Lung microvascular endothelial cell (primary cell): ENCODE measurements at regions not wholly inside any gene's neighbourhood (a gene's known extent, or its start where the extent isn't known, plus 50 kb on each side); places are given as distances from the start of the nearest gene placed in this dataset.
"Not testable (repeated sequence)": the region's sequence is repeated elsewhere in the genome, so short reads cannot be mapped to it uniquely, and the experiment has no call there.

Experiments
- DNase-seq, 2 donors: peaks; one replicate each; pipeline versions ENCODE4 v3.0.0 to v3.0.0-alpha.2; 2010; ENCODE audit warnings: low read depth in 2 of 2

GRCh38 chr14:30260833-30261607 is 297.9 kb upstream of the G2E3 start:
- DNase-seq: no peak

DNA sequence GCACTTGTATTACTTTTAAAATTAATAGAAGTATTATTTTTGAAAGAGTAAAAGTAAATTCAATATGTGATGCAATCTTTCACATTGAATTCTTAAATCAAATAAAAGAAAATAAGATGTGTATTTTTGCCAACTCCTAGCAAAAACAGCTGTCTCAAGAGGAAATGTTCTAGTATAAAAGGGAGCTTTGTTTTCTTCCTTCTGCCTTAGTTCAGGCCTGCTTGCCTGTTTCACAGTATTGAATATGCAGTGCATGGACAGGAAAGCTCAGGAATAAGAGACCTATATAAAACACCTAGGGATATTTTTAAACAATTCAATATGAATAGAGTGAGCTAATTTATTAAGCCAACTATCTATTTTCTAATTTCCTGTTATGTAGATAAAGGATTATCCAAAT is 294.8 kb upstream of the G2E3 start:
- no peak for DNase-seq

GRCh38 chr14:30266290-30266689 is 292.7 kb upstream of the G2E3 start:
- no peak for DNase-seq

GRCh38 chr14:30267141-30267540 is 291.8 kb upstream of the G2E3 start:
- DNase-seq: peak in 1 of 2 donors; percentile 69

GRCh38 chr14:30270200-30271161 is 288.5 kb upstream of the G2E3 start:
- peak; percentile 79 to 89 for DNase-seq

- no peak for DNase-seq
Observed at GRCh38 chr14:30271811-30272323, 287.1 kb upstream of the G2E3 start.

GRCh38 chr14:30272848-30273832 is 285.8 kb upstream of the G2E3 start:
- DNase-seq: no peak

DNA sequence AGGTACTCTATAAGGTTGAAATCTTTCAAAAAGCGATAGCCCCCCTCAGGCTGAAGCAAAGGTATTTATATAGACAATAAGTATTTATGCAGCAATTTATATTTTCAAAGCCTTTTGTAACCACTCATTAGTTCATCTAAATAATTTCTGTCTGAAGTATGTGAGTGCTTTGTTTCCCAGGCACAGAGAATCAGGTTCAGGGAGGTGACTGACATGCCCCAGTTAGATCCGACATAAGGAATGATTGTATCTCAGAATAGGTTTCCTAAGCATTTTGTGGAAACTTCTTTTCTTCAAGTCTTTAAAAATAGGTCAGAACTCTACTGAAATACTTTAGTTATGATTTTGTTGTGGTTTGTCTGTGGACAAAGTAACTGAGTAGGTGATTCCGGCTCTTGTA is 283.4 kb upstream of the G2E3 start:
- no peak for DNase-seq

DNA sequence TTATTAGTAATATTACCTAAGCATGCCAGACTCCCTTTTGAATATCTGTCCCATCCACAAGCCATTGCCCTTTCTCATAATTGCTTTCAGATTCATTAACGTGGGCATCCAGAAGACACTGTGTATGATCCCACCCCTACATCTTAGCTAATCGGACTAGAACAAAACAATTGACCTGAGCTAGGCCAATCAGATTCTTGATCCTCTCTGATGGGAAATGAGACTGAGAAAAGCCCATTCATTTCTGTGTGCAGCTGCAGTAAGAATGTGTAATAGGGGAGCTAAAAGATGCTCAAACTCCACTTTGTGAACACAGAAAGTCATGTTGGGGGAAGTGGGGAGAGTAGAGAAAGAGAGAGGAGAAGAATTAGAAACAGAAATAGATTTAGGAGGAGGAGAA is 281.7 kb upstream of the G2E3 start:
- DNase-seq: no peak

DNA sequence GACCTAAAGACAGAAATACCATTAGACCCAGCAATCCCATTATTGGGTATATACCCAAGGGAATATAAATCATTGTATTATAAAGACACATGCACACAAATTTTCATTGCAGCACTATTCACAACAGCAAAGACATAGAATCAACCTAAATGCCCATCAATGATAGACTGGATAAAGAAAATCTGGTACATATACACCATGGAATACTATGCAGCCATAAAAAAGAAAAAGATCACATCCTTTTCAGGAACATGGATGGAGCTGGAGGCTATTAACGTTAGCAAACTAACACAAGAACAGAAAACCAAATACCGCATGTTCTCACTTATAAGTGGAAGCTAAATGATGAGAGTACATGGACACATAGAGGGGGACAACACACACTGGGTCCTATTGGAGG is 280.1 kb upstream of the G2E3 start:
- not testable (repeated sequence) for DNase-seq

- DNase-seq: peak; percentile 5 to 61
Observed at GRCh38 chr14:30283822-30284446, 275.0 kb upstream of the G2E3 start.

DNA sequence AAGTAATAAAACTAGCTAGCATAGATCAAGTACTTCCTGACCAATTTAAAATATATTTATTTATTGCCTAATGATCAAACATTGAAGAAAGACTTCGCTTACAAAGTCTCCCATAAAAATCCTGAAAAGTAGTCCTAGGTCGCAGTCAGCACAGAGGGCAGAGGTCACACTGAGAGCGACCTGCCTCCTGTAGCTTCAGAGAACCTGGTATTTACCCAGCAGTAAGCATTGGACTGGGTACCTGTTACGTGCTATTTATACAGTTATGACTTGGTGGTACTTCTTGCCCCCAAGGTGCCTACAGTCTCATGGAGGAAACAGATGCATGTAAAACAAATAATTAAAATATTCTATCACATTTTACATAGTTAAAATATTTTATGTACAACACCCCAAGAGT is 274.1 kb upstream of the G2E3 start:
- DNase-seq: no peak

DNA sequence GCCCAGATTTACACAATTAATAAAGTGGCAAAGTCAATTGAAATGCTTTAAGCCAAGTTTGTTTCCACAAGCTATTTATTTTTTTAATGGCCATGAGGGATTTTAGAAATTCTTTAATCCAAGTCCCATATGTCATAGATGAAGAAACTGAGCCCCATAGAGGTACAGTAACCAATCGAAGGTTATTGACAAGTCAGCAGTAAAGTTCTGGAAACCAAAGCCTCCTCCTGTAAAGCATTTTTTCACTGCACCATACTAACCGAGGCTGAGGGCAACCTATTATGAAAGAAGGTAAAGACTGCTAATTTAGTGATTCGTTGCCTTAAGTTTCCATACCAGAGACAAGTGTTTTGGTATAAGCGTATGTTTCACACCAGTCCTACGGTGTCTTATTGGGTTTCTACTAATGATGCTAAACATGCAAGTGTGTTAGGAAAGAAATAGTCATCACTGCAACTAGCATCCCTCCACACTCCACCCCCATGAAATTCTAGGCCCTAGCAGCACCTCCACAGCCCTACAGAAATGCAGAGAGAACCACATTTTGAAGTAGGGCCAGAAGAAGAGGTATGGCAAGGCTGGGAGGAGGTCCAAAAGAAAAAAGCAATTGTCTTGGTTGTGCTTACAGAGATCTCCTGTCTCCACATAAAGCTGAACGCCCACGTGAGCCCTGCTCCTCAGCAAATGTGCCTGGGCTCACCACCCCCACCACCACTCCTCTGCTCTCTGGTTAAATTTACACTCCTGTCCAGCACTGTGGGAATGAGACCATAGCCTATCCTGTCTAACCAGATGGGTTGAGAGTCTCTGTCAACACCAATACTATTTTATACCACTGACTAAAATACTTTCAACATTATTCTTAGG is 271.1 kb upstream of the G2E3 start:
- no peak for DNase-seq

GRCh38 chr14:30290001-30290400 is 269.0 kb upstream of the G2E3 start:
- DNase-seq: peak; percentile 13 to 16

DNA sequence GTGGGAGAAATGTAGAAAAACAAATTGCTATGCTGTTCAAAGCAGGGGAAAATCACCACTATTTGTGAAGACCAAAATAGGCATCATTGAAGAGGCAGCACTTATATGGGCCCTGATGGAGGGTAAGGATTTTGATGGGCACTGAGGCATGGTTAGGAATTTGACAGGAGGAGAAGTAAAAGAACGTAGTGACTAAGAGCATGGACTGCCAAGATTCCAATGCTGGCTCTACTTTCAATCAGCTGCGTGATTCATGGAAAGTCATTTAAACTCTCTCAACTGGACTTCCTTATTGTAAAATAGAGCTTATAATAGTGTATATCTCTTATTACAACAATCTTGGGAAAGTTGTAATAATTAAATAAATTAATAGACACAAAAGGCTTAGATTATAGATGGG is 267.7 kb upstream of the G2E3 start:
- peak in 1 of 2 donors; percentile 44 for DNase-seq

- no peak for DNase-seq
Observed at GRCh38 chr14:30292541-30292940, 266.4 kb upstream of the G2E3 start.

DNA sequence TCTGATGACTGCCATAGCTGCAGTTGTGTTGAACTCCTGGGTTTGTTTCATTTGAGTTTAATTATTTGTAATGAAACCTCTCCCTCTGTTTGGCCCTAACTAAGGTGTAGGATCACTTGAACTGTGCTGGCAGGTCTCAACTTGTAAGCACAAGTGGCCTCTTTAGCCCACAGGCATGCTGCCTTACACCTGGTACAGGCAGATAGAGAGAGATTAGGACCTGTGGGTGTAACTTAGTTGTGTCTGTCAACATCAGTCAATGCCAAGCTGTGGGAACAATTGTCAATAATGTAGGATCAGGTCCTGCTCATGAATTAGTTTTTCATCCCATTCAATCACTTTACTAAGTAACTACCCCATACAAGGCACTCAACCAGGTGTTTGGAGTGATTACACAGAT is 263.0 kb upstream of the G2E3 start:
- DNase-seq: no peak

GRCh38 chr14:30296931-30297405 is 262.0 kb upstream of the G2E3 start:
- no peak for DNase-seq
